Bone marrow (tissue), 2 donors: ENCODE measurements at regions not wholly inside any gene's neighbourhood (a gene's known extent, or its start where the extent isn't known, plus 50 kb on each side); places are given as distances from the start of the nearest gene placed in this dataset.

Experiments
- DNase-seq, 2 donors: peaks; one replicate each; lab custom pipeline; 2025; lab: John Stamatoyannopoulos, UW

- no peak for DNase-seq
These were observed 124.5 kb upstream of the LRIG3 start for GRCh38 chr12:59044791-59045190.

- no peak for DNase-seq
These were observed 121.2 kb upstream of the LRIG3 start for GRCh38 chr12:59041241-59042121.

GRCh38 chr12:59040656-59041055 is 120.4 kb upstream of the LRIG3 start:
- no peak for DNase-seq

GRCh38 chr12:59040043-59040442 is 119.7 kb upstream of the LRIG3 start:
- no peak for DNase-seq

GRCh38 chr12:59039005-59039404 is 118.7 kb upstream of the LRIG3 start:
- no peak for DNase-seq

- DNase-seq = no peak
These were observed 116.9 kb upstream of the LRIG3 start for GRCh38 chr12:59036973-59037762.

- no peak for DNase-seq
These were observed 116.0 kb upstream of the LRIG3 start for GRCh38 chr12:59036347-59036746.

GRCh38 chr12:59031313-59031712 is 111.0 kb upstream of the LRIG3 start:
- no peak for DNase-seq

GRCh38 chr12:59030415-59030814 is 110.1 kb upstream of the LRIG3 start:
- no peak for DNase-seq

- no peak for DNase-seq
These were observed 106.9 kb upstream of the LRIG3 start for GRCh38 chr12:59027199-59027598.

- no peak for DNase-seq
These were observed 103.6 kb upstream of the LRIG3 start for GRCh38 chr12:59023861-59024424.

- DNase-seq = no peak
These were observed 100.0 kb upstream of the LRIG3 start for GRCh38 chr12:59020073-59020946.

- no peak for DNase-seq
These were observed 94.6 kb upstream of the LRIG3 start for GRCh38 chr12:59014885-59015284.

GRCh38 chr12:59010941-59011340 is 90.6 kb upstream of the LRIG3 start:
- no peak for DNase-seq

GRCh38 chr12:59010118-59010517 is 89.8 kb upstream of the LRIG3 start:
- DNase-seq = no peak

GRCh38 chr12:59007620-59008019 is 87.3 kb upstream of the LRIG3 start:
- no peak for DNase-seq

GRCh38 chr12:59005193-59005955 is 85.1 kb upstream of the LRIG3 start:
- DNase-seq = no peak

- DNase-seq = no peak
These were observed 84.2 kb upstream of the LRIG3 start for GRCh38 chr12:59004456-59004855.

- no peak for DNase-seq
These were observed 75.5 kb upstream of the LRIG3 start for GRCh38 chr12:58995666-58996363.

- no peak for DNase-seq
These were observed 68.5 kb upstream of the LRIG3 start for GRCh38 chr12:58988643-58989344.
